ENCODE measurements at regions not wholly inside any gene's neighbourhood (a gene's known extent, or its start where the extent isn't known, plus 50 kb on each side); places are given as distances from the start of the nearest gene placed in this dataset.

GRCh38 chr4:63232058-63232457 lies 1177.2 kb downstream of the TECRL start:
- Histone ChIP-seq H3K36me3 (no peaks in the 10 kb centered on the region), H3K9me3 (no peaks in the 10 kb centered on the region), H3K27me3 (no peaks in the 10 kb centered on the region), H3K27ac (no peak overlapping the region), H3K4me1 (no peaks in the 10 kb centered on the region), H3K4me3 (no peak overlapping the region)
- intact Hi-C loops (cut with DNase I; ENCODE audit: low total_unique reads) (no loop called here), in situ Hi-C loops (cut with MboI; ENCODE audit: low pct_ligation_motif_present in 1 of 4, low pct_unique_long_range_greater_than_20kb in 1 of 4, low sequenced_read_pairs in 3 of 4) (no loop called here)
- TF ChIP-seq POLR2A (IDR thresholded peaks at IDR 0.05): no peak
- no peak for TF ChIP-seq POLR2AphosphoS5 (IDR thresholded peaks at IDR 0.05)
- TF ChIP-seq EP300 (IDR thresholded peaks at IDR 0.05; ENCODE audit: low read depth): no peak
- no peak for TF ChIP-seq CTCF (IDR thresholded peaks at IDR 0.05)
- DNase-seq: no peak
- 17 to 30% methylated on average over 1 of the region's 1 CpG for WGBS, 2 donors (ENCODE audit: low coverage in 1 of 2)

- in situ Hi-C loops (cut with MboI; ENCODE audit: low pct_ligation_motif_present in 1 of 4, low pct_unique_long_range_greater_than_20kb in 1 of 4, low sequenced_read_pairs in 3 of 4): no loop called here
- Histone ChIP-seq H3K36me3 (no peaks in the 10 kb centered on the region), H3K27ac (no peak overlapping the region), H3K27me3 (no peaks in the 10 kb centered on the region), H3K9me3 (no peaks in the 10 kb centered on the region), H3K4me3 (no peak overlapping the region), H3K4me1 (no peaks in the 10 kb centered on the region)
- intact Hi-C loops (cut with DNase I; ENCODE audit: low total_unique reads): no loop called here
- no peak for DNase-seq
- WGBS, 2 donors (ENCODE audit: low coverage in 1 of 2): 83% methylated on average over 1 of the region's 1 CpG; no CpG with 5 or more reads in 1 of the 2 donors
- TF ChIP-seq EP300 (IDR thresholded peaks at IDR 0.05; ENCODE audit: low read depth) (no peak), POLR2AphosphoS5 (IDR thresholded peaks at IDR 0.05) (no peak), CTCF (IDR thresholded peaks at IDR 0.05) (no peak), POLR2A (IDR thresholded peaks at IDR 0.05) (no peak)
These were observed 1183.0 kb downstream of the TECRL start for GRCh38 chr4:63226229-63226628.

- H3K27me3 ChIP-seq: no peaks in the 10 kb centered on the region
- H3K9me3 ChIP-seq: no peaks in the 10 kb centered on the region
- 88 to 89% methylated on average over 3 of the region's 3 CpGs for WGBS, 2 donors (ENCODE audit: low coverage in 1 of 2)
- no peak for DNase-seq
- in situ Hi-C loops (cut with MboI; ENCODE audit: low pct_ligation_motif_present in 1 of 4, low pct_unique_long_range_greater_than_20kb in 1 of 4, low sequenced_read_pairs in 3 of 4) (no loop called here), intact Hi-C loops (cut with DNase I; ENCODE audit: low total_unique reads) (no loop called here)
- no peaks in the 10 kb centered on the region for H3K4me1 ChIP-seq
- H3K27ac ChIP-seq: no peak overlapping the region
- TF ChIP-seq CTCF (IDR thresholded peaks at IDR 0.05) (no peak), POLR2AphosphoS5 (IDR thresholded peaks at IDR 0.05) (no peak), EP300 (IDR thresholded peaks at IDR 0.05; ENCODE audit: low read depth) (no peak), POLR2A (IDR thresholded peaks at IDR 0.05) (no peak)
- H3K36me3 ChIP-seq: no peaks in the 10 kb centered on the region
- H3K4me3 ChIP-seq: no peak overlapping the region
These were observed 1186.8 kb downstream of the TECRL start for GRCh38 chr4:63222466-63222865.

- intact Hi-C loops (cut with DNase I; ENCODE audit: low total_unique reads): no loop called here
- Histone ChIP-seq H3K9me3 (no peaks in the 10 kb centered on the region), H3K27me3 (no peaks in the 10 kb centered on the region), H3K4me3 (no peak overlapping the region), H3K4me1 (no peaks in the 10 kb centered on the region), H3K27ac (no peak overlapping the region), H3K36me3 (no peaks in the 10 kb centered on the region)
- no peak for TF ChIP-seq EP300 (IDR thresholded peaks at IDR 0.05; ENCODE audit: low read depth)
- no peak for TF ChIP-seq POLR2AphosphoS5 (IDR thresholded peaks at IDR 0.05)
- TF ChIP-seq CTCF (IDR thresholded peaks at IDR 0.05): no peak
- in situ Hi-C loops (cut with MboI; ENCODE audit: low pct_ligation_motif_present in 1 of 4, low pct_unique_long_range_greater_than_20kb in 1 of 4, low sequenced_read_pairs in 3 of 4): no loop called here
- WGBS, 2 donors (ENCODE audit: low coverage in 1 of 2): 88 to 95% methylated on average over 1 of the region's 1 CpG
- DNase-seq: no peak
These were observed 1187.8 kb downstream of the TECRL start for GRCh38 chr4:63221477-63221876.
